Cardiac muscle cell (in vitro differentiated cells and primary cell): ENCODE measurements at regions not wholly inside any gene's neighbourhood (a gene's known extent, or its start where the extent isn't known, plus 50 kb on each side); places are given as distances from the start of the nearest gene placed in this dataset.

ENCODE experiments used
- DNase-seq, 2 donors: peaks; one replicate each; pipeline versions ENCODE4 v3.0.0 to v3.0.0-alpha.2; 2010 to 2017; ENCODE audit warnings: low read depth in 1 of 2, low spot score in 1 of 2
- H3K27ac ChIP-seq: fragments of 200-600 bp; sonication (generic); 2 replicates; pipeline ENCODE4 v1.5.1; 2016
- H3K27me3 ChIP-seq: fragments of 200-600 bp; sonication (generic); 2 replicates; pipeline ENCODE4 v1.6.0; 2016; ENCODE audit warnings: control low read depth
- H3K36me3 ChIP-seq: fragments of 200-600 bp; sonication (generic); 2 replicates; pipeline ENCODE4 v1.5.1; 2016; ENCODE audit warnings: control low read depth
- H3K4me1 ChIP-seq: fragments of 200-600 bp; sonication (generic); 2 replicates; pipeline ENCODE4 v1.8.1; 2017; ENCODE audit warnings: low read depth, mild to moderate bottlenecking, mixed run types
- H3K4me3 ChIP-seq: fragments of 200-600 bp; sonication (generic); 2 replicates; pipeline ENCODE4 v1.5.1; 2016; ENCODE audit warnings: mild to moderate bottlenecking
- H3K9me3 ChIP-seq: fragments of 200-600 bp; sonication (generic); 2 replicates; pipeline ENCODE4 v1.5.1; 2017; ENCODE audit warnings: low read depth, mild to moderate bottlenecking, control low read depth
- CTCF ChIP-seq: IDR thresholded peaks from 2 replicates; pipeline ENCODE4 v1.5.1; 2012; ENCODE audit warnings: low read depth, mild to moderate bottlenecking, low read length

DNA sequence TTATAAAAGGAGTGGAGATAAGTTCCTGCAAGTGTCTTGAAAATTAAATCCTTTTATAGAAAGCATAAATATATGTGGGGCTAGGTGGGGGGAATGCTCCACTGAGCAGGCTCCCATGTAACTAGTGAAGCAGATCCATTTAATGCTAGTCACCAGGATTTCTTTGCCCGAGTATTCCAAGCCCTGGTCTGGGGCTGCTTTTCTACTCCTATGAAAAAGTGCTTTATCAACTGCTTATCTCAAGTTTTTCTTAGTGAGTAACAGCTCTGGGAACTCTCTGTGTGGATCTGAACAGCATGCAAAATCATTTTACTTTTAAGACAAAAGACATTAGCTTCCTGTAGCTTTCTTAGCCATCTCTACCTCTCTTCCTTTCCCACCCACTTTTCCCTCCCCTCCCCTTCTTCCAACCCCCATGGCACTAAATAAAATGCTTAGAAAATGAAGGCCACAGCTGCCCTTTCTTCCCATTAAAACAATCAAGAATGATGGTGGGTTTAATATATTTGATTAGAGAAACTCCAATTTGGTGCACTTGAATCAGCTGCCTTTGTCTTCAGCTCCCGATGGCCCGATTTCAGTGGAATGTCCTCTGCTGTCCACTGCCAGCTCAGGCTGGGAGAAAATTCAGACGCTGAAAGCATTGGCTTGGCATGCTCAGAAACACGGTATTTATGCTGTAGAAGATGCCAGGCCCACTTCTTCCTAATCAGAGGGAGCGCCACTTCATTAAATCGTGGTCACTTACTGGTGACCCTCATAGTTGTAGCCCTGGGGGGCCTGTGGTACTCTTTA, 475.1 kb downstream of the FOXO1 start:
- Histone ChIP-seq H3K27ac (no peak overlapping the region), H3K9me3 (no peaks in the 10 kb centered on the region), H3K4me3 (no peak overlapping the region), H3K36me3 (no peaks in the 10 kb centered on the region), H3K4me1 (peaks cover 10% of the 10 kb centered on the region), H3K27me3 (no peaks in the 10 kb centered on the region)
- peak; percentile 9 to 67 for DNase-seq
- no peak for TF ChIP-seq CTCF

DNA sequence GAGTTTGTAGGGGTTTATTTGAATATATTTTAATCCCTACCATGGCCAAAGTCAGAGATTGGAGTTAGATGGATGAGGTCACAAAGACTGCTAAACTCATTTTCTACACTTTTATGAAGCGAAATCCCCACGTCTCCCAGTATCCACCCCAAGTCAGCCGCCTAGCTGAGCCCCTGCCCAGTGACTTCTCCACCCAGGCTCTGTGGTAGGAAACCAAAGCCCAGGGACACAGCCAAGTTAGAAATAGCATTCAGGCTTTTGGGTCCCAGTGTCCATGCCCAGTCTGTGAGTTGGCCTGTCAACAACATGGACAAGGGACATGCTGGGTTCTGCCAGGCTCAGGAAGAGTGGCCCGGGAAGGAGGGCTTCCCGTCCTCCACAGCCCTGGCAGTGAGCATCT, 474.0 kb downstream of the FOXO1 start:
- Histone ChIP-seq H3K4me1 (peaks cover 10% of the 10 kb centered on the region), H3K36me3 (no peaks in the 10 kb centered on the region), H3K27ac (no peak overlapping the region), H3K4me3 (no peak overlapping the region), H3K27me3 (no peaks in the 10 kb centered on the region), H3K9me3 (no peaks in the 10 kb centered on the region)
- no peak for DNase-seq
- no peak for TF ChIP-seq CTCF

GRCh38 chr13:40192858-40193257, 473.6 kb downstream of the FOXO1 start:
- H3K4me1 ChIP-seq = peaks cover 10% of the 10 kb centered on the region
- H3K27me3 ChIP-seq = no peaks in the 10 kb centered on the region
- H3K9me3 ChIP-seq = no peaks in the 10 kb centered on the region
- H3K4me3 ChIP-seq = no peak overlapping the region
- no peaks in the 10 kb centered on the region for H3K36me3 ChIP-seq
- no peak for DNase-seq
- no peak overlapping the region for H3K27ac ChIP-seq
- no peak for TF ChIP-seq CTCF

DNA sequence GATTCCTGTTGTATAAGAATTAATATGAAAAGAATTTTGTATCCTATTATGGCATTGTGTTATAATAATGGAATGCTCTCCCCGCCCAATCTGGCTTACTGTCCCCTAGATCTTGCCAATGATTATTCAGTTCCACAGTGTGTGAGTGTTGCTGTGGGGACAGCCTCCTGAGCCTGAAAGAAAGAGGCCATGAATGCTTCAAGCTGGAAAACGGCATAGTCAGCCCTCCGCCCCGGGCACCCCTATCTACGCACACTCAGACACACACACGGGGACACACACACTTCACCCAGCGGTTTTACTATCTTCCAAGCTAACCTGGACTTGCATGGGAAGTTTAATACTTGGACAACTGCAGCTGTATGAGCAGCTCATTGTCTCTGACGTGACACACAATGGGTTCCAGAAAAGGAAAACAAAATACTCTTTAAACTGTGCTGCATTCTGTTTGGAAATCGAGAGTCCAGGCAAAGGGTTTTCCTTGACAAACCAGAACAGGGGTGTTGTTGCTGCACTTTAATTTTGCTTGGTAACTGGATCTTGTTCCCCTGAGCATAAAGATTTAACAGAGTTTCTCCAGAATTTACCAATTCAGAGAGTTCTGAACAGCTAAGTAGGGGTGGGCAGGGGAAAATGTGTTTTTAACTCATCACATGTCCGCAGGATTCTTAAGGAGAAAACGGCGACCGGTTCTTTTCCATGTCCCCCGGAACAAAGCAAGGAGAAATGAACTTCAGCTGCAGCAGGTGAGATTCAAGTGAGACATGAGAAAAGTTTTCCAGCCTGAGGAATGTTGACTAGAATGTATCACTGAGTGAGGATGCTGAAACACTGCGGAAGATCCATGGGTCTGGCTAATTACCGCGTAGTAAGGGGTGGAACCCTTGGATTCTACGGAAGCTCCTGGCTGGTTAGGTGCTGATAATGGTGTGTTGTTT, 472.9 kb downstream of the FOXO1 start:
- H3K36me3 ChIP-seq = no peaks in the 10 kb centered on the region
- H3K9me3 ChIP-seq = no peaks in the 10 kb centered on the region
- H3K4me1 ChIP-seq = peaks cover 10% of the 10 kb centered on the region
- H3K4me3 ChIP-seq = no peak overlapping the region
- TF ChIP-seq CTCF = no peak
- no peak for DNase-seq
- H3K27ac ChIP-seq = no peak overlapping the region
- H3K27me3 ChIP-seq = no peaks in the 10 kb centered on the region

GRCh38 chr13:40194224-40194806, 472.1 kb downstream of the FOXO1 start:
- DNase-seq = peak in 1 of 2 donors; percentile 43
- no peaks in the 10 kb centered on the region for H3K27me3 ChIP-seq
- no peaks in the 10 kb centered on the region for H3K9me3 ChIP-seq
- no peaks in the 10 kb centered on the region for H3K36me3 ChIP-seq
- no peak overlapping the region for H3K4me3 ChIP-seq
- H3K4me1 ChIP-seq = peaks cover 10% of the 10 kb centered on the region
- no peak for TF ChIP-seq CTCF
- H3K27ac ChIP-seq = no peak overlapping the region
